Fibroblast of lung (primary cell): ENCODE measurements at regions not wholly inside any gene's neighbourhood (a gene's known extent, or its start where the extent isn't known, plus 50 kb on each side); places are given as distances from the start of the nearest gene placed in this dataset.

Experiments
- DNase-seq, 2 donors: peaks; one replicate each; pipeline versions ENCODE4 v3.0.0 to v3.0.0-alpha.2; 2010; ENCODE audit warnings: low read depth in 2 of 2
- H2AFZ ChIP-seq: 2 replicates; pipeline ENCODE4 v1.5.1; 2012; ENCODE audit warnings: low read length, control low read depth, inconsistent platforms
- H3K27ac ChIP-seq: 2 replicates; pipeline ENCODE4 v1.5.1; 2011; ENCODE audit warnings: low read length, control low read depth; ENCODE audit not compliant: insufficient read depth
- H3K27me3 ChIP-seq: 2 replicates; pipeline ENCODE4 v1.5.1; 2011; ENCODE audit warnings: mild to moderate bottlenecking, low read length; ENCODE audit not compliant: control insufficient read depth, insufficient read depth
- H3K36me3 ChIP-seq: 2 replicates; pipeline ENCODE4 v1.5.1; 2011; ENCODE audit warnings: low read length; ENCODE audit not compliant: control insufficient read depth, insufficient read depth
- H3K4me1 ChIP-seq: 2 replicates; pipeline ENCODE4 v1.5.1; 2011; ENCODE audit warnings: low read length; ENCODE audit not compliant: control insufficient read depth, insufficient read depth; ENCODE audit errors: extremely low read depth
- H3K4me2 ChIP-seq: 2 replicates; pipeline ENCODE4 v1.5.1; 2011; ENCODE audit warnings: low read length, control low read depth; ENCODE audit not compliant: insufficient read depth; ENCODE audit errors: extremely low read depth
- H3K4me3 ChIP-seq, 4 experiments: fragments of 200-600 bp in 1 of 4; sonication (generic) in 1 of 4; replicated peaks in 1 of 4; 2 replicates each; pipeline ENCODE4 v1.5.1; 2011 to 2016; ENCODE audit warnings: low read length in 4 of 4, low read depth in 3 of 4, mild to moderate bottlenecking in 3 of 4, control low read depth in 2 of 4, inconsistent platforms in 1 of 4, mixed read lengths in 1 of 4; ENCODE audit not compliant: insufficient read depth in 1 of 4; ENCODE audit errors: control extremely low read depth in 1 of 4
- H3K79me2 ChIP-seq: 2 replicates; pipeline ENCODE4 v1.5.1; 2012; ENCODE audit warnings: mild to moderate bottlenecking, low read length, inconsistent platforms; ENCODE audit not compliant: control insufficient read depth, insufficient read depth
- H3K9ac ChIP-seq: 2 replicates; pipeline ENCODE4 v1.5.1; 2011; ENCODE audit warnings: mild to moderate bottlenecking, low read length, control low read depth; ENCODE audit not compliant: insufficient read depth
- H3K9me3 ChIP-seq: 2 replicates; pipeline ENCODE4 v1.5.1; 2012; ENCODE audit warnings: low read depth, low read length; ENCODE audit not compliant: control insufficient read depth, insufficient read depth
- H4K20me1 ChIP-seq: 2 replicates; pipeline ENCODE4 v1.5.1; 2011; ENCODE audit warnings: low read length; ENCODE audit not compliant: control insufficient read depth, insufficient read depth; ENCODE audit errors: extremely low read depth
- CTCF ChIP-seq, 2 donors: IDR thresholded peaks in 1 of 2; conservative IDR thresholded peaks in 1 of 2; 1 replicate in 1 of 2; 2 replicates in 1 of 2; pipeline ENCODE4 v1.5.1; 2011 to 2012; ENCODE audit warnings: low read length in 2 of 2, control low read depth in 1 of 2, inconsistent platforms in 1 of 2, low read depth in 1 of 2, mild to moderate bottlenecking in 1 of 2
- EZH2 ChIP-seq: IDR thresholded peaks from 2 replicates; pipeline ENCODE4 v1.5.1; 2012; ENCODE audit warnings: low read length, control low read depth, mild to moderate bottlenecking; ENCODE audit errors: missing control alignments

- H3K4me1 ChIP-seq: no peaks in the 10 kb centered on the region
- DNase-seq: no peak
Measured at GRCh38 chr17:13753771-13754170, 152.0 kb upstream of the HS3ST3A1 start.

DNA sequence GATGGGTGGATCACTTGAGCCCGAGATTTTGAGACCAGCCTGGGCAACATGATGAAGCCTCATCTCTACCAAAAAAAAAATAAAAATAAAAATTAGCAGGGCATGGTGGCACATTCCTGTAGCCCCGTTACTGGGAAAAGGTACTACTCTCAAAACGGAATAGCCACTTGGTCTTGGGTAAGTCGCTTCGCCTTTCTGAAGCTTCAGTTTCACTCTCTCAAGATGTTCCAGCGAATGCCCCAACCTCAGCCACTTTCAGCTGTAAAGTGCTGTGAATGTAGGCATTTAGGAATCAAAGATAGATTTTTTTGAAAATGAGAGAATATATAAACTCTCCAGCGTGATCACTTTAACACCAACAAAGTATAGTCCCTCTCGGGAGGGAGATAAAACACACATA, 154.1 kb upstream of the HS3ST3A1 start:
- Histone ChIP-seq H3K4me3 (no peak overlapping the region), H3K9me3 (no peaks in the 10 kb centered on the region), H3K27me3 (no peaks in the 10 kb centered on the region), H3K4me1 (no peaks in the 10 kb centered on the region), H3K9ac (no peak overlapping the region), H3K27ac (no peak overlapping the region), H4K20me1 (no peaks in the 10 kb centered on the region), H3K36me3 (no peaks in the 10 kb centered on the region), H3K79me2 (no peaks in the 10 kb centered on the region), H2AFZ (no peak overlapping the region), H3K4me2 (no peak overlapping the region)
- TF ChIP-seq EZH2 (no peak), CTCF (conservative IDR thresholded peaks at IDR 0.05 in 1 of 2, IDR thresholded peaks at IDR 0.05 in 1 of 2; ENCODE audit: low read depth in 1 of 2, low read length in 2 of 2) (no peak)
- no peak for DNase-seq

More at GRCh38 chr17:13753771-13754170, 152.0 kb upstream of the HS3ST3A1 start:
- Histone ChIP-seq H3K9ac (no peak overlapping the region), H3K27ac (no peak overlapping the region), H4K20me1 (no peaks in the 10 kb centered on the region), H3K27me3 (no peaks in the 10 kb centered on the region), H3K79me2 (no peaks in the 10 kb centered on the region), H3K36me3 (no peaks in the 10 kb centered on the region), H2AFZ (no peak overlapping the region), H3K9me3 (no peaks in the 10 kb centered on the region), H3K4me3 (no peak overlapping the region), H3K4me2 (no peak overlapping the region)
- TF ChIP-seq EZH2: no peak
- TF ChIP-seq CTCF (conservative IDR thresholded peaks at IDR 0.05 in 1 of 2, IDR thresholded peaks at IDR 0.05 in 1 of 2; ENCODE audit: low read depth in 1 of 2, low read length in 2 of 2): no peak

- Histone ChIP-seq H3K4me3 (no peak overlapping the region), H3K36me3 (no peaks in the 10 kb centered on the region), H2AFZ (no peak overlapping the region), H3K9me3 (no peaks in the 10 kb centered on the region), H3K4me2 (no peak overlapping the region), H3K9ac (no peak overlapping the region), H4K20me1 (no peaks in the 10 kb centered on the region), H3K27ac (no peak overlapping the region), H3K79me2 (no peaks in the 10 kb centered on the region), H3K4me1 (no peaks in the 10 kb centered on the region), H3K27me3 (no peaks in the 10 kb centered on the region)
- no peak for DNase-seq
- TF ChIP-seq EZH2 (no peak), CTCF (conservative IDR thresholded peaks at IDR 0.05 in 1 of 2, IDR thresholded peaks at IDR 0.05 in 1 of 2; ENCODE audit: low read depth in 1 of 2, low read length in 2 of 2) (no peak)
Measured at GRCh38 chr17:13756763-13757162, 155.0 kb upstream of the HS3ST3A1 start.
